ENCODE measurements at regions not wholly inside any gene's neighbourhood (a gene's known extent, or its start where the extent isn't known, plus 50 kb on each side); places are given as distances from the start of the nearest gene placed in this dataset.

DNA sequence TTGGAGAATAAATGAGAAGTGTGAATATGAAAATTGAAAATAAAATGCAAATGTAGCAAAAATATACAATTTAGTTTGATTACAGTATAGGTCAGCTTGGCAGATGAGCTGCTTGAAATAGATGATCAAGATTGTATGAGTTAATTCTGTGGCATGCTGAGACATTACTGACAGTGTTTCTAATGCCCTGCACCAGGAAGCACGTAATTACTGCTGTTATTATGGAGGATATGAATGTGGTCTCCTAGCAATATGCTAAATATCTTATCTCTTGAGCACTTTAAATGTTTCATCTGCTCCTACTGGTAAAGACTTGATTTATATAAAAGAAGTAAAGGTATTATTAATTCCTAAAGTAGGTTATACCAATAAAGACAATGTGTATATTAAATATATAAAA is 1015.5 kb downstream of the PLOD2 start:
- Mint-ChIP-seq H3K27ac (no peak overlapping the region), H3K4me1 (ENCODE audit: low read depth) (no peaks in the 10 kb centered on the region), H3K27me3 (ENCODE audit: low read depth) (no peaks in the 10 kb centered on the region), H3K36me3 (ENCODE audit: insufficient read depth in 2 of 2) (no peaks in the 10 kb centered on the region), H3K4me3 (no peak overlapping the region), H3K9me3 (peaks cover 0 to 7% of the 10 kb centered on the region in 2 donors)
- ATAC-seq (replicated peaks in 1 of 2): no peak
- DNase-seq: no peak

DNA sequence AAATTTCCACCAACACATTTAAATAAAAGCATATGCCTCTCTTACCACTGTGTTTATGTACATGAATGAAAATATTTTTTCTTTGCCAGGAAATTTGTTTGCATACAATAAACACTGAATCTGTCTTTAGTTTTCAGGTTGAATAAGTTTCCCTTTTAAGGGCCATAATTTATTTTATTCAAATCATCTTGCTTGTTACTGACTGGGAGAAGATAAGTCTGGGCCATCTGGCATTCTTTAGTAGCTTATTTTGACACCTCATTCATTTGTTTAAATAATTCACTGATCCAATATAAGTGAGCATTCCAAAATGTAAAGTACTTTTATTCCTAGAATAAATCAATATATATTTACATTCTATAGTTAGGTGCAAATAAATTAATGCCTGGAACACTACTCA is 1001.3 kb downstream of the PLOD2 start:
- no peak for DNase-seq
- no peaks in the 10 kb centered on the region for H3K4me1 Mint-ChIP-seq (ENCODE audit: low read depth)
- H3K27ac Mint-ChIP-seq: no peak overlapping the region
- no peak overlapping the region for H3K4me3 Mint-ChIP-seq
- H3K36me3 Mint-ChIP-seq (ENCODE audit: insufficient read depth in 2 of 2): no peaks in the 10 kb centered on the region
- no peaks in the 10 kb centered on the region for H3K27me3 Mint-ChIP-seq (ENCODE audit: low read depth)
- H3K9me3 Mint-ChIP-seq: peaks cover 2 to 5% of the 10 kb centered on the region in 2 donors
- no peak for ATAC-seq (replicated peaks in 1 of 2)

DNA sequence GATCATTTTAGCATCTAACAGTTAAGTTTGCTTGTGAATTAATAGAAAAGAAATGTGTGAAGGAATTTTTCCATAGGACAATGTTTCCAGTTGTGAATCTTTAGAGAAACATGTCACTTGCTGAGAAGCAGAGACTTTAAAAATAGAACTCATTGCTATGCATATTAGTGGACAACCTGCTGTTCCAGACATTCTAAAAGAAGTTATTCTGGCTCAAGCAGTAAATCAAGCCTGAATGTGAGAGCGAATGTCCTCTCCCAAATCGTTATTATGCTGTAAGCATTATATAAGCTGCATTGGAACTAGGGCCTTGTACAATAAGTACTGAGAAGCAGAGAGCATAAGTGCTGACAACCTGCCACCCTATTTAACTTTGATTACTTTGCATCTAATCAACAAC is 990.9 kb downstream of the PLOD2 start:
- no peaks in the 10 kb centered on the region for H3K4me1 Mint-ChIP-seq (ENCODE audit: low read depth)
- peaks cover 0 to 5% of the 10 kb centered on the region in 2 donors for H3K9me3 Mint-ChIP-seq
- H3K27ac Mint-ChIP-seq: no peak overlapping the region
- no peaks in the 10 kb centered on the region for H3K27me3 Mint-ChIP-seq (ENCODE audit: low read depth)
- H3K4me3 Mint-ChIP-seq: no peak overlapping the region
- ATAC-seq (replicated peaks in 1 of 2): no peak
- DNase-seq: no peak
- no peaks in the 10 kb centered on the region for H3K36me3 Mint-ChIP-seq (ENCODE audit: insufficient read depth in 2 of 2)

DNA sequence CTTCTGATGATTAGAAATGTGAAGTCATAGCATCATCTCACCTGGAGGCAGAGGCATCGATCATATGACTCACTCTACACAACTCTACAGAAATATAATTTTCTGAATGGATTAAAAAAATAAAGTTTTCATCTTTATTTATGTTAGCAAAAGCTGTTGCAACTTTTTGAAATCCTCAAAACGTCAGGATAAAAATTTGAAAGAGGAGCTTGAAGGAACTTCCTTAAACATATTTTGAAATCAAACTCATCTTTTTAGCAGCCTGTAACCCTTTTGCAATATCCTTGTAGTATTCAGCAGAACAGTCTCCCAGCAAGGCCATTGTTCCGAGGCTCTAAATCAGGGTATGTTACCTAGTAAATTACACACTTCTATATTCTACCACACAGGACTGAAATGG is 985.4 kb downstream of the PLOD2 start:
- no peak overlapping the region for H3K27ac Mint-ChIP-seq
- no peak for DNase-seq
- no peak overlapping the region for H3K4me3 Mint-ChIP-seq
- H3K9me3 Mint-ChIP-seq: peaks cover 0 to 3% of the 10 kb centered on the region in 2 donors
- H3K36me3 Mint-ChIP-seq (ENCODE audit: insufficient read depth in 2 of 2): no peaks in the 10 kb centered on the region
- H3K27me3 Mint-ChIP-seq (ENCODE audit: low read depth): no peaks in the 10 kb centered on the region
- H3K4me1 Mint-ChIP-seq (ENCODE audit: low read depth): no peaks in the 10 kb centered on the region
- no peak for ATAC-seq (replicated peaks in 1 of 2)

DNA sequence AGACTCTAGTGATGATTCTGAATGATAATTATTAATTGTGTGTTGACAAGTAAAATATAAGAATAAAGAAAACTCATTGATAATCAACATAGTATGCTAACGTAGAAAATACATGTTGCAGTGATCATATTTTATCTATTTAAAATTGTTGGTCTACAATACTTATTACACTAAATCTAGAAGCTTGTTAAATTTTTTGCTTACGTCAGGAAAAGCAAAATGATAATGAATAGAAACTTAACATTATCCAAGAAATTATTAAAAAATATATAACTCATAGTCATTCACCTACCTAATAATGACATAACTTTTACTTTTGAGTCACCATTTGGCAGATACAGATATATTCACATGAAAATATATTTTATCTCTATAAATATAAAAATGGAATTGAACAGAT is 984.1 kb downstream of the PLOD2 start:
- Mint-ChIP-seq H3K36me3 (ENCODE audit: insufficient read depth in 2 of 2) (no peaks in the 10 kb centered on the region), H3K27me3 (ENCODE audit: low read depth) (no peaks in the 10 kb centered on the region), H3K27ac (no peak overlapping the region), H3K4me3 (no peak overlapping the region), H3K4me1 (ENCODE audit: low read depth) (no peaks in the 10 kb centered on the region), H3K9me3 (peaks cover 0 to 2% of the 10 kb centered on the region in 2 donors)
- ATAC-seq (replicated peaks in 1 of 2): no peak
- DNase-seq: no peak

DNA sequence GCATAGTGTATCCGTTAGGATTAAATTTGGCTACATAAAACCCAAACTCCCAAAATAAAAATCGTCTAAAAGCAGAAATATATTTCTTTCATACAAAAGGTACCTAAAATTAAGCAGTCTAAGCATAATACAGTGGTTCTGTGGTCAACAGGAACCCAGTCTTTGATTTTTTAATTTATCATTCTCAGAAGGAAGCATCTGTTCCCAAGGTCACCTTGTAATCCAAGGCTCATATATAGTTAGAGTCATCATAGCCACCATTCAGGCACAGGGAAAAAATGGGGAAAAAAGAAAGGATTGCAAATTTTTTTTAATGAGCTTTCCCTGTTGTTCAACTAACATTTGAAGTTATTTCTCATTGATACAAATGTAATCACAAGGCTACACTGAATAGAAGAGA is 983.2 kb downstream of the PLOD2 start:
- ATAC-seq (replicated peaks in 1 of 2) (no peak), DNase-seq (no peak)
- Mint-ChIP-seq H3K9me3 (peaks cover 0 to 2% of the 10 kb centered on the region in 2 donors), H3K4me1 (ENCODE audit: low read depth) (no peaks in the 10 kb centered on the region), H3K36me3 (ENCODE audit: insufficient read depth in 2 of 2) (no peaks in the 10 kb centered on the region), H3K4me3 (no peak overlapping the region), H3K27me3 (ENCODE audit: low read depth) (no peaks in the 10 kb centered on the region), H3K27ac (no peak overlapping the region)

GRCh38 chr3:145182196-145182911 is 978.6 kb downstream of the PLOD2 start:
- no peak for DNase-seq
- ATAC-seq (replicated peaks in 1 of 2): no peak
- Mint-ChIP-seq H3K9me3 (no peaks in the 10 kb centered on the region), H3K4me1 (ENCODE audit: low read depth) (no peaks in the 10 kb centered on the region), H3K36me3 (ENCODE audit: insufficient read depth in 2 of 2) (no peaks in the 10 kb centered on the region), H3K27me3 (ENCODE audit: low read depth) (no peaks in the 10 kb centered on the region), H3K4me3 (no peak overlapping the region), H3K27ac (no peak overlapping the region)

GRCh38 chr3:145183261-145183660 is 977.7 kb downstream of the PLOD2 start:
- no peak for ATAC-seq (replicated peaks in 1 of 2)
- Mint-ChIP-seq H3K4me1 (ENCODE audit: low read depth) (no peaks in the 10 kb centered on the region), H3K4me3 (no peak overlapping the region)

DNA sequence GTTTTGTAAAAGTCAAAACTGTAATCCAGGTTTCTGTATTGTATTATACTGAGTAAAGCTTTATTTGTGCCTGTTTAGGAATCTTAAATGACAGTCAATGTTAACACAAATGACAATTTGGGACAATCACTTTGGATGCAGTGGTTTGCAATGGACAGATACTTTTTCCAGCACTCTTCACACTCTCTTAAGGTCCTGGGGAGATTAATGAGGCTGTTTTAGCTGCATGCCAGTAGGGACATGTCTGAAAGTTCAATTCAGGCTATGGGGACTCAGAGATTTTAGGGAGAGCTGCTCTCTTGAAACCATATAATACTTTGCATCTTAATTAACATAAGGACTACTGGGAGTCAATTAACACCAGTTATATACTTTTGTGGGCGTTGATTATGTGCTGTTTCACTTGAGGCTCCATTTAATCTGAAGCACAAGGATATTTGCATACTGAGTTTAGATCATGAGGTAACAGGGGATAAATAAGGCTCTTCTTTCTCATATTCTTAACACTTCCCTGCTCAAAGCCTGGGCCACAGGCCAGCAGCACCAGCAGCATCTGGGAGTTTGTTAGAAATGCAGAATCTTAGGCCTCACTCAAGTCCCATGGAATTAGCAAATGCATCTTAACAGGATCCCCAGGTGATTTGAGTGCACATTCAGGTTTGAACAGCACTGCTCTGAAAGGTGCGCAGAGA is 972.8 kb downstream of the PLOD2 start:
- ATAC-seq (replicated peaks in 1 of 2) (no peak), DNase-seq (no peak)
- Mint-ChIP-seq H3K9me3 (peaks cover 0 to 5% of the 10 kb centered on the region in 2 donors), H3K36me3 (ENCODE audit: insufficient read depth in 2 of 2) (no peaks in the 10 kb centered on the region), H3K27me3 (ENCODE audit: low read depth) (no peaks in the 10 kb centered on the region), H3K4me1 (ENCODE audit: low read depth) (no peaks in the 10 kb centered on the region), H3K27ac (no peak overlapping the region), H3K4me3 (no peak overlapping the region)

More at GRCh38 chr3:145183261-145183660, 977.7 kb downstream of the PLOD2 start:
- no peaks in the 10 kb centered on the region for H3K36me3 Mint-ChIP-seq (ENCODE audit: insufficient read depth in 2 of 2)
- H3K9me3 Mint-ChIP-seq: no peaks in the 10 kb centered on the region
- no peaks in the 10 kb centered on the region for H3K27me3 Mint-ChIP-seq (ENCODE audit: low read depth)
- no peak for DNase-seq
- no peak overlapping the region for H3K27ac Mint-ChIP-seq

GRCh38 chr3:145190138-145190537 is 970.8 kb downstream of the PLOD2 start:
- ATAC-seq (replicated peaks in 1 of 2): no peak
- no peaks in the 10 kb centered on the region for H3K27me3 Mint-ChIP-seq (ENCODE audit: low read depth)

DNA sequence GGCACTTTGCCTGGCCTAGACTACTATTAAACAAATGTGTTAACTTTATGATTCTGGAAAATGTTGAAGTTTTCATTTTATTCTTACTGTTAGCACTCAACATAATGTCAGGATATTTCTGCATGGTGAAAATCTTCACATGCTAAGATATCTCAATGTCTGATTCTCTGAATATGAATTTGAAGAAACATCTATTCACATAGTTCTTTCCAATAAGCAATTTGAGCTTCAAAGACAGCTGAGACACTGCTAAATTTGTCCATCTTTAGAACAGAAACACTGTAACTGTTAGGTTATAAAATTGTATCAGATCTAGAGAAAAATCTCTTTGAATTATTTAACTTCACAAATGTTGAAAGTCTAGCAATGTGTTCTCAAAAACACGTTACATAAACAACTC is 970.2 kb downstream of the PLOD2 start:
- Mint-ChIP-seq H3K4me1 (ENCODE audit: low read depth) (no peaks in the 10 kb centered on the region), H3K4me3 (no peak overlapping the region), H3K9me3 (peaks cover 3 to 5% of the 10 kb centered on the region in 2 donors), H3K36me3 (ENCODE audit: insufficient read depth in 2 of 2) (no peaks in the 10 kb centered on the region), H3K27me3 (ENCODE audit: low read depth) (no peaks in the 10 kb centered on the region), H3K27ac (no peak overlapping the region)
- DNase-seq (no peak), ATAC-seq (replicated peaks in 1 of 2) (no peak)

More at GRCh38 chr3:145190138-145190537, 970.8 kb downstream of the PLOD2 start:
- no peaks in the 10 kb centered on the region for H3K36me3 Mint-ChIP-seq (ENCODE audit: insufficient read depth in 2 of 2)
- no peak overlapping the region for H3K4me3 Mint-ChIP-seq
- H3K27ac Mint-ChIP-seq: no peak overlapping the region
- H3K4me1 Mint-ChIP-seq (ENCODE audit: low read depth): no peaks in the 10 kb centered on the region
- DNase-seq: no peak
- peaks cover 3 to 5% of the 10 kb centered on the region in 2 donors for H3K9me3 Mint-ChIP-seq

- no peaks in the 10 kb centered on the region for H3K4me1 Mint-ChIP-seq (ENCODE audit: low read depth)
- no peaks in the 10 kb centered on the region for H3K36me3 Mint-ChIP-seq (ENCODE audit: insufficient read depth in 2 of 2)
- ATAC-seq (replicated peaks in 1 of 2) (no peak), DNase-seq (no peak)
- H3K9me3 Mint-ChIP-seq: peaks cover 3 to 6% of the 10 kb centered on the region in 2 donors
- no peak overlapping the region for H3K4me3 Mint-ChIP-seq
- H3K27ac Mint-ChIP-seq: no peak overlapping the region
- H3K27me3 Mint-ChIP-seq (ENCODE audit: low read depth): no peaks in the 10 kb centered on the region
These were observed 969.4 kb downstream of the PLOD2 start for GRCh38 chr3:145191543-145191942.

DNA sequence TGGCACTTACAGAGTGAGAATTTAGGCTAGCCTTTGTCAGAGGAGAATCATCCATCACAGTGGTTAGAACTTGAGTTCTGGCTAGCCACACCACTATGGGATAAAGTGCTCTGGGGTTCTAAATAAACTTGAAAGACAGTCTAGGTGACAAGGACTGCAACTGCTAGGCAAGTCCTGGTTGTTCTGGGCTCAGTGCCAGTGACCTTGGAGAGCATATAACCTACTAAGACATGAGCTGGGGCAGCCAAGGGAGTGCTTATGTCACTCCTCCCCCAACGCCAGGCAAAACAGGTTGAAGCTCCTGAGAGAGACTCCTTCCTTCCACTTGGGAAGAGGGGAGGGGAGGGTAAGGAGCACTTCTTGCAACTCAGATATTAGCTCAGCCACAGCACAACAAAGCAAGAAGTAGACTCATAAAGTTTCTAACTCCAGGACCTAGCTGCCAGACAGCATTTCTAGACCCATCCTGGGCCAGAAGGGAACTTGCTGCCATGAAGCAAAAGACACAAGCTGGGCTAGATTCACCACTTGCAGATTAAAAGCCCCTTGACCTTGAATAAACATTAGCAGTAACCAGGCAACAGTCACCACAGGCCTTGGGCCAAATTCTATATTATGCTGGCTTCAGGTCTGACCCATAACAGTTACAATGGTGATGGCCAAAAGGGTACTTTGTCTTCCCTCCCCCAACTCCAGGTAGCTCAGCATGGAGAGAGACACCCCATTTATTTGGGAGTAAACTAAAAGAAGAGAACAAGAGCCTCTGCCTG is 963.7 kb downstream of the PLOD2 start:
- no peaks in the 10 kb centered on the region for H3K27me3 Mint-ChIP-seq (ENCODE audit: low read depth)
- H3K9me3 Mint-ChIP-seq: peaks cover 6 to 9% of the 10 kb centered on the region in 2 donors
- H3K36me3 Mint-ChIP-seq (ENCODE audit: insufficient read depth in 2 of 2): peaks cover 0 to 3% of the 10 kb centered on the region in 2 donors
- H3K4me1 Mint-ChIP-seq (ENCODE audit: low read depth): no peaks in the 10 kb centered on the region
- no peak overlapping the region for H3K4me3 Mint-ChIP-seq
- no peak for ATAC-seq (replicated peaks in 1 of 2)
- DNase-seq: no peak
- H3K27ac Mint-ChIP-seq: no peak overlapping the region

Measured in activated T-cell treated with anti-CD3 and anti-CD28 coated beads, Interleukin-2, amount 50 U/mL, for 72 hours (primary cell).